IMR-90 (cell line): ENCODE measurements at regions not wholly inside any gene's neighbourhood (a gene's known extent, or its start where the extent isn't known, plus 50 kb on each side); places are given as distances from the start of the nearest gene placed in this dataset.

ENCODE experiments used
- ATAC-seq: fragments of 200-7000 bp; cut with Tn5 transposase; 2 replicates; pipeline ENCODE4 v1.9.1; 2020; ENCODE audit warnings: low read depth, mild to moderate bottlenecking, moderate library complexity
- BruUV-seq: library from RNA; stranded (reverse); fragments of 400-500 nt; replicated peaks from 2 replicates; lab custom pipeline; 2021; lab: Mats Ljungman, UMichigan
- CTCF ChIA-PET: fragments of 300-600 bp; formaldehyde crosslinking; extraction: SDS; loops from one replicate; lab custom pipeline; 2021; ENCODE audit warnings: antibody characterized with exemption; lab: Yijun Ruan, JAX
- POLR2A ChIA-PET: fragments of 300-600 bp; sonication (Branson Sonifier 250); formaldehyde crosslinking; loops from one replicate; lab custom pipeline; 2022; ENCODE audit warnings: antibody characterized with exemption; ENCODE audit not compliant: unreplicated experiment; lab: Charles Lee
- DNase-seq: peaks from one replicate; pipeline ENCODE4 v3.0.0; 2013
- H2AFZ ChIP-seq: replicated peaks from 2 replicates; pipeline ENCODE3; 2013; ENCODE audit warnings: low read length, mild to moderate bottlenecking; ENCODE audit not compliant: poor library complexity
- H2AK5ac ChIP-seq: 2 replicates; pipeline ENCODE4 v1.6.1; 2013; ENCODE audit warnings: low read depth, low read length, inconsistent platforms
- H2AK9ac ChIP-seq: replicated peaks from 2 replicates; pipeline ENCODE3; 2013; ENCODE audit warnings: mild to moderate bottlenecking, low read depth, low read length, moderate library complexity; ENCODE audit not compliant: poor library complexity
- H2BK120ac ChIP-seq: 2 replicates; pipeline ENCODE4 v1.6.1; 2013; ENCODE audit warnings: low read depth, low read length, inconsistent platforms
- H2BK15ac ChIP-seq: 3 replicates; pipeline ENCODE4 v1.6.1; 2013; ENCODE audit warnings: low read depth, low read length, inconsistent platforms
- H2BK20ac ChIP-seq: 2 replicates; pipeline ENCODE4 v1.6.1; 2013; ENCODE audit warnings: low read depth, mild to moderate bottlenecking, inconsistent platforms, low read length, moderate library complexity
- H2BK5ac ChIP-seq: 2 replicates; pipeline ENCODE4 v1.6.1; 2013; ENCODE audit warnings: mild to moderate bottlenecking, low read depth, low read length, inconsistent platforms; ENCODE audit not compliant: poor library complexity, severe bottlenecking
- H3K14ac ChIP-seq: replicated peaks from 2 replicates; pipeline ENCODE4 v1.6.1; 2013; ENCODE audit warnings: low read depth, low read length, inconsistent platforms
- H3K18ac ChIP-seq: 2 replicates; pipeline ENCODE4 v1.6.1; 2013; ENCODE audit warnings: low read depth, low read length, control low read depth
- H3K23ac ChIP-seq: 2 replicates; pipeline ENCODE4 v1.6.1; 2013; ENCODE audit warnings: low read depth, low read length, inconsistent platforms
- H3K27ac ChIP-seq: 2 replicates; pipeline ENCODE4 v1.5.1; 2013; ENCODE audit warnings: mild to moderate bottlenecking, control low read depth, low read length; ENCODE audit not compliant: insufficient read depth
- H3K27me3 ChIP-seq: 2 replicates; pipeline ENCODE4 v1.6.1; 2013; ENCODE audit warnings: low read length; ENCODE audit not compliant: control insufficient read depth, insufficient read depth
- H3K36me3 ChIP-seq: 2 replicates; pipeline ENCODE4 v1.6.1; 2013; ENCODE audit warnings: low read length, mixed read lengths; ENCODE audit not compliant: control insufficient read depth, insufficient read depth
- H3K4ac ChIP-seq: 2 replicates; pipeline ENCODE4 v1.6.1; 2013; ENCODE audit warnings: low read depth, low read length, inconsistent platforms
- H3K4me1 ChIP-seq: 2 replicates; pipeline ENCODE4 v1.6.1; 2013; ENCODE audit warnings: low read length, mixed read lengths; ENCODE audit not compliant: control insufficient read depth, insufficient read depth
- H3K4me2 ChIP-seq: 2 replicates; pipeline ENCODE4 v1.6.1; 2013; ENCODE audit warnings: low read depth, mild to moderate bottlenecking, control low read depth, low read length, moderate library complexity
- H3K4me3 ChIP-seq: 2 replicates; pipeline ENCODE4 v1.5.1; 2013; ENCODE audit warnings: low read depth, mild to moderate bottlenecking, control low read depth, low read length, moderate library complexity; ENCODE audit not compliant: insufficient read depth
- H3K56ac ChIP-seq: 2 replicates; pipeline ENCODE4 v1.6.1; 2013; ENCODE audit warnings: low read length, inconsistent platforms; ENCODE audit not compliant: insufficient read depth; ENCODE audit errors: extremely low read depth
- H3K79me1 ChIP-seq, 2 experiments: 2 replicates each; pipeline ENCODE4 v1.6.1; 2013; ENCODE audit warnings: low read length in 2 of 2, inconsistent platforms in 1 of 2, low read depth in 1 of 2
- H3K9ac ChIP-seq: 2 replicates; pipeline ENCODE4 v1.6.1; 2013; ENCODE audit warnings: low read depth, low read length, control low read depth
- H3K9me1 ChIP-seq: 2 replicates; pipeline ENCODE4 v1.6.1; 2013; ENCODE audit warnings: low read length, inconsistent platforms; ENCODE audit not compliant: insufficient read depth
- H3K9me3 ChIP-seq: 2 replicates; pipeline ENCODE4 v1.6.1; 2013; ENCODE audit warnings: low read length; ENCODE audit not compliant: control insufficient read depth, insufficient read depth
- H4K20me1 ChIP-seq: 2 replicates; pipeline ENCODE4 v1.6.1; 2013; ENCODE audit warnings: low read length, inconsistent platforms; ENCODE audit not compliant: insufficient read depth
- H4K5ac ChIP-seq: 2 replicates; pipeline ENCODE4 v1.6.1; 2013; ENCODE audit warnings: mild to moderate bottlenecking, low read depth, low read length, control low read depth
- H4K8ac ChIP-seq, 2 experiments: 2 replicates each; pipeline ENCODE4 v1.6.1; 2013; ENCODE audit warnings: low read depth in 2 of 2, low read length in 2 of 2, control low read depth in 1 of 2, inconsistent platforms in 1 of 2
- H4K91ac ChIP-seq: 2 replicates; pipeline ENCODE4 v1.6.1; 2013; ENCODE audit warnings: low read depth, low read length, inconsistent platforms; ENCODE audit not compliant: insufficient read depth
- BHLHE40 ChIP-seq: fragments of 150-350 bp; IDR thresholded peaks from 2 replicates; pipeline ENCODE4 v1.6.1; 2016; ENCODE audit warnings: mild to moderate bottlenecking, low read depth, low read length
- CEBPB ChIP-seq: IDR thresholded peaks from 2 replicates; pipeline ENCODE4 v1.6.1; 2012; ENCODE audit warnings: low read depth, low read length, improper control_type of control experiment
- CHD1 ChIP-seq: IDR thresholded peaks from 2 replicates; pipeline ENCODE4 v1.6.1; 2012; ENCODE audit warnings: low read depth, low read length, improper control_type of control experiment
- CTCF ChIP-seq: conservative IDR thresholded peaks from 2 replicates; pipeline ENCODE4 v1.5.1; 2012; ENCODE audit warnings: mild to moderate bottlenecking, low read depth, low read length, improper control_type of control experiment
- FOS ChIP-seq: fragments of 150-350 bp; IDR thresholded peaks from 2 replicates; pipeline ENCODE4 v1.6.1; 2016; ENCODE audit warnings: low read depth, low read length
- MAFK ChIP-seq: IDR thresholded peaks from 2 replicates; pipeline ENCODE4 v1.6.1; 2012; ENCODE audit warnings: low read depth, low read length, improper control_type of control experiment
- MAZ ChIP-seq: IDR thresholded peaks from 2 replicates; pipeline ENCODE4 v1.6.1; 2012; ENCODE audit warnings: low read depth, mild to moderate bottlenecking, low read length, improper control_type of control experiment, moderate library complexity, borderline replicate concordance
- MXI1 ChIP-seq: IDR thresholded peaks from 2 replicates; pipeline ENCODE4 v1.6.1; 2012; ENCODE audit warnings: low read depth, mild to moderate bottlenecking, low read length, moderate library complexity, borderline replicate concordance
- NFE2L2 ChIP-seq: fragments of 150-350 bp; IDR thresholded peaks from 2 replicates; pipeline ENCODE4 v1.6.1; 2016; ENCODE audit warnings: low read depth, mild to moderate bottlenecking, low read length
- POLR2A ChIP-seq: IDR thresholded peaks from 2 replicates; pipeline ENCODE4 v1.6.1; 2012; ENCODE audit warnings: mild to moderate bottlenecking, low read depth, low read length
- RAD21 ChIP-seq: IDR thresholded peaks from 2 replicates; pipeline ENCODE4 v1.6.1; 2012; ENCODE audit warnings: low read length, improper control_type of control experiment
- RCOR1 ChIP-seq: IDR thresholded peaks from 2 replicates; pipeline ENCODE4 v1.6.1; 2012; ENCODE audit warnings: mild to moderate bottlenecking, low read length, improper control_type of control experiment; ENCODE audit not compliant: insufficient replicate concordance
- RFX5 ChIP-seq: IDR thresholded peaks from 2 replicates; pipeline ENCODE4 v1.8.0; 2012; ENCODE audit warnings: low read depth, mild to moderate bottlenecking, low read length, moderate library complexity
- SMC3 ChIP-seq: fragments of 150-350 bp; IDR thresholded peaks from 2 replicates; pipeline ENCODE4 v1.6.1; 2016; ENCODE audit warnings: low read depth, mild to moderate bottlenecking, antibody characterized with exemption, low read length, moderate library complexity
- WGBS, 2 experiments: methylation state at CpG; one replicate each; pipeline versions ENCODE4 v1.1.5 to v1.1.7; 2013; ENCODE audit warnings: missing lambda C conversion rate in 2 of 2; ENCODE audit not compliant: insufficient read length in 1 of 2; ENCODE audit errors: extremely low coverage in 2 of 2; 5-methylcytosine and 5-hydroxymethylcytosine counted together
- dilution Hi-C: fragments of 300-500 bp; cut with HindIII; formaldehyde crosslinking; loops from one replicate; pipeline ENCODE4 v1.14.3; 2018; ENCODE audit warnings: low sequenced_read_pairs; ENCODE audit not compliant: unreplicated experiment
- in situ Hi-C: fragments of 300-500 bp; cut with MboI; formaldehyde crosslinking; loops from 3 replicates; pipeline ENCODE4 v1.14.3; 2019; ENCODE audit warnings: low sequenced_read_pairs, inconsistent platforms, mixed read lengths
- intact Hi-C: fragments of 100-400 bp; cut with micrococcal nuclease; formaldehyde crosslinking; loops from 2 replicates; pipeline ENCODE4 v1.10.0; 2022
- TF ChIP-seq, protein P1 (sequence below): fragments of 150-350 bp; IDR thresholded peaks from 2 replicates; pipeline ENCODE4 v1.6.1; 2017; ENCODE audit warnings: mild to moderate bottlenecking, antibody characterized with exemption, low read length, low read depth
- TF ChIP-seq, protein P2 (sequence below): fragments of 150-350 bp; IDR thresholded peaks from 2 replicates; pipeline ENCODE4 v1.6.1; 2016; ENCODE audit warnings: low read depth, mild to moderate bottlenecking, low read length, moderate library complexity, borderline replicate concordance

DNA sequence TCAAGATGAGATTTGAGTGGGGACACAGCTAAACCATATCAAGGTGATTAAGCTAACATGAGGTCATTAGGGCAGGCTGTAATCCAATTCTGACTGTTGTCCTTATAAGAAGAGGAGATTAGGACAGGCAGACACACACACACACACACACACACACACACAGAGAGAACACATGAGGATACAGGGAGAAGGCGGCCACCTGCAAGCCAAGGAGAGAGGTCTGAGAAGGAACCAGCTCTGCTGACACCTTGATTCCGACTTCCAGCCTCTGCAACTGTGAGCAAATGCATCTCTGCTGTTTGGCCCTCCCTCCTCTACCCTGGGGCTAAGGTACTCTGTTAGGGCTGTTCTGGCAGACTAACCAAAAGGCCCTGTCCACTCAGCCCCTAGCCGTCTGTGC lies 112.5 kb upstream of the GSC start:
- intact Hi-C loops (no loop called here), dilution Hi-C loops (no loop called here), in situ Hi-C loops (no loop called here)
- Histone ChIP-seq H2AK5ac (no peak overlapping the region), H3K4ac (no peak overlapping the region), H3K9me1 (no peaks in the 10 kb centered on the region), H2BK5ac (no peak overlapping the region), H4K8ac (no peak overlapping the region), H3K18ac (no peak overlapping the region), H3K79me1 (no peaks in the 10 kb centered on the region), H3K27me3 (no peaks in the 10 kb centered on the region), H4K5ac (no peak overlapping the region), H4K91ac (no peak overlapping the region), H3K4me2 (no peak overlapping the region), H3K4me3 (no peak overlapping the region), H3K27ac (no peak overlapping the region), H3K14ac (no peak overlapping the region), H4K20me1 (no peaks in the 10 kb centered on the region), H3K9ac (no peak overlapping the region), H2BK15ac (no peak overlapping the region), H3K9me3 (peaks cover 21% of the 10 kb centered on the region), H2AFZ (no peak overlapping the region), H3K23ac (no peak overlapping the region), H3K56ac (no peak overlapping the region), H2AK9ac (no peak overlapping the region), H3K4me1 (no peaks in the 10 kb centered on the region), H2BK120ac (no peak overlapping the region), H3K36me3 (no peaks in the 10 kb centered on the region), H2BK20ac (no peak overlapping the region)
- BruUV-seq, result no TSS peak
- DNase-seq, result no peak
- TF ChIP-seq BHLHE40 (no peak), RCOR1 (no peak), RFX5 (no peak), SMC3 (no peak), CTCF (no peak), NFE2L2 (no peak), MXI1 (no peak), RAD21 (no peak), MAZ (no peak), CHD1 (no peak), MAFK (no peak), POLR2A (no peak), CEBPB (no peak), FOS (no peak)
- TF ChIP-seq, protein P1, sequence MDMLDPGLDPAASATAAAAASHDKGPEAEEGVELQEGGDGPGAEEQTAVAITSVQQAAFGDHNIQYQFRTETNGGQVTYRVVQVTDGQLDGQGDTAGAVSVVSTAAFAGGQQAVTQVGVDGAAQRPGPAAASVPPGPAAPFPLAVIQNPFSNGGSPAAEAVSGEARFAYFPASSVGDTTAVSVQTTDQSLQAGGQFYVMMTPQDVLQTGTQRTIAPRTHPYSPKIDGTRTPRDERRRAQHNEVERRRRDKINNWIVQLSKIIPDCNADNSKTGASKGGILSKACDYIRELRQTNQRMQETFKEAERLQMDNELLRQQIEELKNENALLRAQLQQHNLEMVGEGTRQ, result no peak
- TF ChIP-seq, protein P2, sequence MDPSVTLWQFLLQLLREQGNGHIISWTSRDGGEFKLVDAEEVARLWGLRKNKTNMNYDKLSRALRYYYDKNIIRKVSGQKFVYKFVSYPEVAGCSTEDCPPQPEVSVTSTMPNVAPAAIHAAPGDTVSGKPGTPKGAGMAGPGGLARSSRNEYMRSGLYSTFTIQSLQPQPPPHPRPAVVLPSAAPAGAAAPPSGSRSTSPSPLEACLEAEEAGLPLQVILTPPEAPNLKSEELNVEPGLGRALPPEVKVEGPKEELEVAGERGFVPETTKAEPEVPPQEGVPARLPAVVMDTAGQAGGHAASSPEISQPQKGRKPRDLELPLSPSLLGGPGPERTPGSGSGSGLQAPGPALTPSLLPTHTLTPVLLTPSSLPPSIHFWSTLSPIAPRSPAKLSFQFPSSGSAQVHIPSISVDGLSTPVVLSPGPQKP, result no peak
- CTCF ChIA-PET, result no interaction called here
- POLR2A ChIA-PET, result no interaction called here
- ATAC-seq, result no peak
- 40% methylated on average over 1 of the region's 3 CpGs; no CpG with 5 or more reads in 1 of the 2 experiments for WGBS, 2 experiments
